Cardiac septum (tissue), 1 donor: ENCODE measurements at regions not wholly inside any gene's neighbourhood (a gene's known extent, or its start where the extent isn't known, plus 50 kb on each side); places are given as distances from the start of the nearest gene placed in this dataset.
"Not testable (repeated sequence)": the region's sequence is repeated elsewhere in the genome, so short reads cannot be mapped to it uniquely, and the experiment has no call there.

Source experiments
- DNase-seq: peaks from one replicate; pipeline ENCODE4 v3.0.0-alpha.2; 2020; ENCODE audit warnings: low spot score
- intact Hi-C: fragments of 100-400 bp; cut with DNase I; formaldehyde crosslinking; loops from one replicate; pipeline ENCODE4 v1.14.0; 2022
- donor health status: DM: no; HTN: no; CAD: no.

DNA sequence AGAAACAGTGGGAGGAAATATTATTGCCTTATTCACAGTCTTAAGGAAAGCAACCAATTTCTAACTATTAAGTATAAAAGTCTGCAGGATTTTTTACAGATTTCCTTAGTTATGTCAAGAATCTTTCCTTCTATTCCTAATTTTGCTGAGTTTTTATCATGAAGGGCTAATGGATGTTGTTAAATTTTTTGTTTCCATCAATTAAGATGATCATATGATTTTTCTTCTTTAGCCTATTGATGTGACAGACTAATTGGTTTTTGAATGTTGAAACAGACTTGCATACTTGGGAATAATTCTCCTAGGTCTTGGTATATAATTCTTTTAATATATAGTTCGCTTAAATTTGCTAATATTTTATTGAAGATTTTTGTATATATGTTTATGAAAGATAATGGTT is 569.1 kb upstream of the KCND2 start:
- no peak for DNase-seq
- intact Hi-C loops, result no loop called here

DNA sequence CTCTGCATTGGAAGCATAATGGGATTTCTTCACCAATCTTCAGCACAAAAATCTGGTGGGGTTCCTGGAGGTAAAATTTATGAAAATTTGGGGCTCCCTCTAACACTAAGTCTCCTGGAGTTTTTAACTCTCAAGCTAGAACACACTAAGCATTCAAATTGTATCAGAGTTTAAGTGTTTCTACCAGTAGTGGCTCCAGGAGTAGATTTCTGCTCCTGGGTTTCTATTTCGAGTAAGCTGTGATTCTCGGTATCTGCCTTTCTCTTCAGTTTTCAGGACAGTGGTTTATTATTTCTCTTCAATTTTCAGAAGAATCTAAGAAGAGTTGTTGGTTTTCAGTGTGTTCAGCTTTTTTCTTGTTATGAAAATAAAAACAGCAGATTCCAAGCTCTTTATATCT is 566.4 kb upstream of the KCND2 start:
- DNase-seq, result no peak
- intact Hi-C loops, result no loop called here

- intact Hi-C loops, result no loop called here
Measured at GRCh38 chr7:119708891-119709290, 564.1 kb upstream of the KCND2 start.

DNA sequence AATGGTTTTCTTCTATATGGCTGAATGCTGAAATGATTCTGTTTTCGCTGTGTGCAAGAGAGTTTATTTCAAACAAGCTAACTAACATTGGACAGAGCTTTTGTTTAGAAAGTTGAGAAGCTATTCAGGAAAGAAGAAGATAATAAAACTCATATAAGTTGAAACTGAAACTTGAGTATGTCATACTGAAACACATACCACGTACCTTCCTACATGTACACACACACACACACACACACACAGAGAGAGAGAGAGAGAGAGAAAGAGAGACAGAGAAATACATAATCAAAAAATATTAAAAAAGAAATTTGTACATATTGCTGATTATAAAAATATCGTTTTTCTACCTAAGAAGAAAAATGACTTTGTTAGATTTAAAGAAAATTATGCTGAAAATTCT is 561.9 kb upstream of the KCND2 start:
- DNase-seq, result no peak
- intact Hi-C loops, result no loop called here

More at GRCh38 chr7:119708891-119709290, 564.1 kb upstream of the KCND2 start:
- no peak for DNase-seq

DNA sequence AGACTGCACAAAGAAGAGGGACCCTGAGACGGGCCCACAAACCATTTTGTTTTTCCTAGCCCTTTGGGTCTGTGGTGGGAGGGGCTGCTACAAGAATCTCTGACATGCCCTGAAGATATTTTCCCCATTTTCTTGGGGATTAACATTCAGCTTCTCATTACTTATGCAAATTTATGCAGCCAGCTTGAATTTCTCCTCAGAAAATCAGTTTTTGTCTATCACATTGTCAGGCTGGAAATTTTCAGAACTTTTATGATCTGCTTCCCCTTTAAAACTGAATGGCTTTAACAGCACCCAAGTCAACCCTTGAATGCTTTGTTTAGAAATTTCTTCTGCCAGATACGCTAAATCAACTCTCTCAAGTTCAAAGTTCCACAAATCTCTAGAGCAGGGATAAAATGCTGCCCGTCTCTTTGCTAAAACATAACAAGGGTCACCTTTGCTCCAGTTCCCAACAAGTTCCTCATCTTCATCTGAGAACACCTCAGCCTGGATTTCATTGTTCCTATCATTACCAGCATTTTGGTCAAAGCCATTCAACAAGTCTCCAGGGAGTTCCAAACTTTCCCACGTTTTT is 560.0 kb upstream of the KCND2 start:
- no peak for DNase-seq
- intact Hi-C loops, result no loop called here

GRCh38 chr7:119713606-119714005 is 559.4 kb upstream of the KCND2 start:
- intact Hi-C loops, result no loop called here
- DNase-seq, result no peak

GRCh38 chr7:119720541-119720940 is 552.4 kb upstream of the KCND2 start:
- intact Hi-C loops, result no loop called here
- DNase-seq, result no peak

GRCh38 chr7:119724041-119724792 is 548.8 kb upstream of the KCND2 start:
- DNase-seq, result no peak
- intact Hi-C loops, result no loop called here

DNA sequence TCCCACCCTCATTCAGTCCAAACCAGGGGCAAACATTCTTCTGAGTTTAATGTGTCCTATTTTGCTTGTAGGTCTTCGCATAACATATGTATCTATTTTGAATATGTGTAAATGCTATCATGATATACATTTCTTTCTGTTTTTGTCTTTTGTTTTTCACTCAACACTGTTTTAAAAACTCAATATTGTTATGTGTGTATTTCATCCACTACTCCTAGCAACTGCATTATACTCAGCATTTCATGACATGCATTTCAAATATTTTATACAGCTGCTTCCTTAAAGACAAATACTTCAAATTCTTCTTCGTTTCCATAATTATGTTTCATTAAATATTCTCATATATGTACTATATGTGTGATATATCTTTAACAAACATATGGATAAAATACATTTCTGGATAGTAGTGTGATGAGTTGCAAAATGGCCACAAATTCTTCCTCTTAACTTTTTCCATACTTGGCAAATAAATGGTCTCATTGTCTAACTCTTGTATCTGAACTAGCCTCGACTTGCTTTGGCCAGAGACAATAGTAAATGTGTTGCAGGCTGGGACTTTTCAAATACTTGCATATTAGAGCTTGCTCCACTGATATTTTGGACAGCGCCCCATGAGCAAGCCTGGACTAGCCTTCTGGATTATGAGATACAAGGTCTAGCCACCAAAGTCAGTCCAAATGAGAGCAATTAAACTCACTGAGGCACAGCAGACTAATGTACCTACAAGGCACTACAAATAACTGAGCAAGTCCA is 539.7 kb upstream of the KCND2 start:
- intact Hi-C loops, result no loop called here
- no peak for DNase-seq

DNA sequence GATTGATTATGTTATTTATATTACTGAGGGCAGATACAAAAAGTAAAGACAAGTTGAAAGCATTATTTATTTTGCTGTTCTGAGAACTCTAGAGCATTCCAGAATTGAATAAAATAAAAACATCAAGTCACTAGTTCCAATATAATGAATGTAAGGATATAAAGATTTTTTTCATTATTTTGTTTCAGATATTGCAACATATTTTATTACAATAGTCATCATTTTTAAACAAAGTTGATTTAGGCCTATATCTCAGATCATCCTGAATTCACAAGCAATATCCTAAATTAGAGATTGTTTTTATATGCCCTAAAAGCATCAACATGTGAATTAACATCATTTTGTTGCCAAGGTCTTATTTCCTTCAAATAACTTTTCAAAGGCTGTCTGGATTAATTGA is 535.6 kb upstream of the KCND2 start:
- DNase-seq, result no peak
- intact Hi-C loops, result no loop called here

DNA sequence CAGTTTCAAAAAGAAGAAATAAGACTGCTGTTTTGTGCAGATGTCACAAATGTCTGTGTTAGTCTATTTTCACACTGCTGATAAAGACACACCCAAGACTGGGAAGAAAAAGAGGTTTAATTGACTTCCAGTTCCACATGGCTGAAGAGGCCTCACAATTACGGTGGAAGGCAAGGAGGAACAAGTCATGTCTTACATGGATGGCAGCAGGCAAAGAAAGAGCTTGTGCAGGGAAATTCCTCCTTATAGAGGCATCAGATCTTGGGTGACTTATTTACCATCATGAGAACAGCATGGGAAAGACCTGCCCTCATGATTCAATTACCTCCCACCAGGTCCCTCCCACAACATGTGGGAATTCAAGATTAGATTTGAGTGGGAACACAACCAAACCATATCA is 527.7 kb upstream of the KCND2 start:
- intact Hi-C loops, DNase-seq: not testable (repeated sequence)

DNA sequence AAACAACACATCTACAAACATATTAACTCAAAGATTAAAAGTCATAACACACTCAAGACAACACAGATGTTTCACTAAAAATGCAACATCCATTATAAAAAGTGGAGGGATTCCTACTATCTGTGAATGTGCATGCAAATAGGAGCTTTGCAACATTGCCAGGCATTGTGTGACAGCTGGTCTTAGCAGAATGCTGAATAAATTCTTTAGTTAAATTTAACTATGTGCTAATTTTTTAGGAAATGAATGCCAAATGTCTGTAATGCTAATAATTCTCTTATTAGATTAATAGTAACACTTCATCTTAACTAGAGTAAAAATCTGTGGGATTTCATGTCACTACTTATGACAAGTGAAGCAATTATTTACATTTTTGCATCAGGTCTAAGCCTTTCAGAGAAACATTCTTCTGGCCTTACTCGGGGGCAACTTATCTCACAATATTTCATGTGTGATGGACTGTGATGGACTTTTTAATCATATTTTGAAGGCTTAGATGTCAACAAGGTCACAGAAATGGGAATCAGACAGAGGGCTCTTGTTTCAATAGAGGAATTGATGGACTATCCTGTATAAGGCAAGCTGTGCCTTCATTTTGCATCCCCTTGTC is 524.6 kb upstream of the KCND2 start:
- intact Hi-C loops, result no loop called here
- no peak for DNase-seq

- DNase-seq, result no peak
- intact Hi-C loops, result no loop called here
Measured at GRCh38 chr7:119748991-119749390, 524.0 kb upstream of the KCND2 start.

- intact Hi-C loops, result no loop called here
- DNase-seq, result no peak
Measured at GRCh38 chr7:119756687-119757086, 516.3 kb upstream of the KCND2 start.

DNA sequence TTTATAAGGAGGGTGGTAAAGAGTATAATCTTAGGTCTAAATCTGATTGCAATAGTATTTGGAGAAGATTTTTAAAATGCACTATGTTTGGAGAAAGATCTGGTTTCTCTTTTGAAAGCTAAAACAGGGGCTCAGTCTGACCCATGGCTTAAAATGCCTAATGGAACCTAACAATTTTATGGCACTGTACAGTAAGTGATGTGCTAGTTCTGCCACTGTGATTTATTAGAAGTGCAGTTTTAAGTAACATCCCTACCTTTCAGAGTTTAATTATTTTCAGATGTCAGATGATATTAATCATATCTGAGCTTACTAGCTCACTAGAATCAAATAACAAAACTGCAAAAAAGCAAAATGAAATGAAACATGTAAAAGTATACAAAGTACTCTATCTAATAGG is 514.7 kb upstream of the KCND2 start:
- no peak for DNase-seq
- intact Hi-C loops, result no loop called here

DNA sequence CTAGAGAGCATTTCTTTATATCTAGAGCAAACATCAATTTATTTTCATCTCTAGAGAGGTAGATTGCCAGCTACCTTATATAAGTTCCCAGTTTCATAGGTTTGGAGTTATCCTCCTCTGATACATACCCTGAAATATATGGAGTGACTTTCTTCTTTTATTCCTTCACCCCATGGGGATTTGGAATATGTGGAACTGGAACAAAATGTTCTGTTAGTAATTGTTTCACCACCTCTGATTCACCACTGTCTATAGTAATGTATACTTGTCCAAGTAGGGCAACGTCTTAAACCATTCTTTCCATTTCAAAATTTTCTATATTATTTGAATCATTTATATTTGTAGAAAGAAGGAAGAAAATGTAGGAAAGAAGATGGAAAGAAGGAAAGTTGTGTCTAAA is 511.2 kb upstream of the KCND2 start:
- intact Hi-C loops, result no loop called here
- DNase-seq, result no peak

DNA sequence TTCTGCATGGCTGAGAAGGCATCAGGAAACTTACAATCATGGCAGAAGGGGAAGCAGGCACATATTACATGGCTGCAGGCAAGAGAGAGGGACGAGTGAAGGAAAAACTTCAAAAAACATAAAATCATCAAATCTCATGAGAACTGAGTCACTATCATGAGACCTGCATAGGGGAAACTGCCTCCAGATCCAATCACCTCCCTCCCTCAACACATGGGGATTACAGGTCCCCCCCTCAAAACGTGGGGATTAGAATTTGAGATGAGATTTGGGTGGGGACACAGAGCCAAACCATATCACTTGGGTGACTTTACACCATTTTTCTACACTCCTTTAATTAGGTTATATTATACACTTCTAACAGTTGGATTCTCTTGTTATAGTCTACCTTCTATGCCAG is 490.7 kb upstream of the KCND2 start:
- intact Hi-C loops, result no loop called here
- DNase-seq, result no peak

- DNase-seq, result no peak
- intact Hi-C loops, result no loop called here
Measured at GRCh38 chr7:119783799-119784198, 489.2 kb upstream of the KCND2 start.

GRCh38 chr7:119802147-119802546 is 470.8 kb upstream of the KCND2 start:
- DNase-seq, result no peak
- intact Hi-C loops, result no loop called here

GRCh38 chr7:119825091-119825655 is 447.8 kb upstream of the KCND2 start:
- no peak for DNase-seq
- intact Hi-C loops, result no loop called here
